ENCODE measurements at regions not wholly inside any gene's neighbourhood (a gene's known extent, or its start where the extent isn't known, plus 50 kb on each side); places are given as distances from the start of the nearest gene placed in this dataset.

GRCh38 chr16:47826070-47826469 lies 329.7 kb downstream of the ABCC12 start:
- H4K8ac ChIP-seq (ENCODE audit: extremely low read depth, insufficient read depth, low read length), result no peak overlapping the region
- no peak overlapping the region for H3K4me3 ChIP-seq (ENCODE audit: extremely low read depth in 1 of 4, insufficient read depth in 2 of 4, low read depth in 3 of 4, low read length in 4 of 4)
- H4K91ac ChIP-seq (replicated peaks; ENCODE audit: insufficient read length, low read length), result no peak overlapping the region
- no peak overlapping the region for H2AFZ ChIP-seq (ENCODE audit: low read length)
- POLR2A ChIA-PET (ENCODE audit: partially characterized antibody), result interaction anchor here (0.5 kb wide), 1 partner anchor 422 kb away, joined by 3 read pairs; no protein-coding TSS in a partner anchor
- H2BK120ac ChIP-seq (replicated peaks; ENCODE audit: low read depth, low read length), result no peak overlapping the region
- H4K20me1 ChIP-seq (replicated peaks in 1 of 2; ENCODE audit: control insufficient read depth in 1 of 2, insufficient read depth in 2 of 2, low read length in 2 of 2), result no peaks in the 10 kb centered on the region
- H3K18ac ChIP-seq (ENCODE audit: extremely low read depth, low read length), result no peak overlapping the region
- no peaks in the 10 kb centered on the region for H3K27me3 ChIP-seq (replicated peaks in 1 of 4; ENCODE audit: control insufficient read depth in 3 of 4, extremely low read depth in 1 of 4, insufficient read depth in 3 of 4, low read length in 3 of 4)
- no peaks in the 10 kb centered on the region for H3K79me2 ChIP-seq (ENCODE audit: control insufficient read depth in 1 of 2, insufficient read depth in 2 of 2, low read length in 2 of 2)
- H2BK15ac ChIP-seq (ENCODE audit: low read length), result no peak overlapping the region
- WGBS, 2 experiments (ENCODE audit: extremely low coverage in 1 of 2, insufficient coverage in 1 of 2, insufficient read length in 1 of 2, insufficient replicate concordance in 2 of 2, low coverage in 1 of 2, low lambda C conversion rate in 2 of 2, missing lambda C conversion rate in 1 of 2), result 97% methylated on average over 4 of the region's 4 CpGs; no CpG with 5 or more reads in 1 of the 2 experiments
- no peak overlapping the region for H3K23ac ChIP-seq (ENCODE audit: insufficient read length)
- peaks cover 16 to 18% of the 10 kb centered on the region in 2 experiments; a peak in 3 of 4 replicates for H3K9me3 ChIP-seq (ENCODE audit: insufficient read depth in 2 of 2, low read depth in 1 of 2, low read length in 1 of 2)
- H3K9ac ChIP-seq (replicated peaks in 1 of 4; ENCODE audit: extremely low read depth in 1 of 4, low read depth in 3 of 4, low read length in 3 of 4), result no peak overlapping the region
- no peak overlapping the region for H3K4me2 ChIP-seq (ENCODE audit: insufficient read depth in 1 of 2, low read depth in 2 of 2, low read length in 2 of 2)
- CTCF ChIA-PET (ENCODE audit: partially characterized antibody), result no interaction called here
- no peak overlapping the region for H3K4ac ChIP-seq (replicated peaks; ENCODE audit: insufficient read length, low read depth, low read length)
- no peak overlapping the region for H2BK12ac ChIP-seq (ENCODE audit: low read depth, low read length)
- no peaks in the 10 kb centered on the region for H3K36me3 ChIP-seq (ENCODE audit: control insufficient read depth in 2 of 4, insufficient read depth in 4 of 4, low read length in 3 of 4)
- no peaks in the 10 kb centered on the region for H3K23me2 ChIP-seq (ENCODE audit: low read depth, low read length)
- H3K56ac ChIP-seq (replicated peaks; ENCODE audit: insufficient read length, low read depth, low read length), result no peak overlapping the region
- H2AK5ac ChIP-seq (ENCODE audit: low read depth, low read length), result no peak overlapping the region
- no peak overlapping the region for H3K14ac ChIP-seq (ENCODE audit: insufficient read length)
- H3K4me1 ChIP-seq (replicated peaks in 1 of 4; ENCODE audit: control insufficient read depth in 3 of 4, insufficient read depth in 4 of 4, low read length in 3 of 4), result no peaks in the 10 kb centered on the region
- H3K27ac ChIP-seq (ENCODE audit: low read depth, low read length), result no peak overlapping the region
- H3K79me1 ChIP-seq (ENCODE audit: low read depth, low read length), result no peaks in the 10 kb centered on the region
- FAIRE-seq, result no peak
- no peak overlapping the region for H4K5ac ChIP-seq (ENCODE audit: insufficient read length, low read depth, low read length)
- DNase-seq (ENCODE audit: low read depth in 1 of 2, low spot score in 2 of 2), result no peak
- H2BK5ac ChIP-seq (ENCODE audit: low read depth, low read length), result no peak overlapping the region
- H2BK20ac ChIP-seq (ENCODE audit: low read length), result no peak overlapping the region
- no peak for TF ChIP-seq CREB1 (IDR thresholded peaks at IDR 0.05)
